ENCODE measurements at regions not wholly inside any gene's neighbourhood (a gene's known extent, or its start where the extent isn't known, plus 50 kb on each side); places are given as distances from the start of the nearest gene placed in this dataset.

- DNase-seq (ENCODE audit: low read depth), result no peak
- no peak overlapping the region for H3K4me3 ChIP-seq (ENCODE audit: low read length)
- no peak for TF ChIP-seq CTCF (IDR thresholded peaks at IDR 0.05; ENCODE audit: insufficient read depth, low read depth, low read length, missing control alignments)
These were observed 154.8 kb downstream of the RNF152 start for GRCh38 chr18:61738042-61738441.

- H3K4me3 ChIP-seq (ENCODE audit: low read length), result no peak overlapping the region
- no peak for TF ChIP-seq CTCF (IDR thresholded peaks at IDR 0.05; ENCODE audit: insufficient read depth, low read depth, low read length, missing control alignments)
- DNase-seq (ENCODE audit: low read depth), result no peak
These were observed 156.7 kb downstream of the RNF152 start for GRCh38 chr18:61736133-61736532.

- TF ChIP-seq CTCF (IDR thresholded peaks at IDR 0.05; ENCODE audit: insufficient read depth, low read depth, low read length, missing control alignments), result no peak
- H3K4me3 ChIP-seq (ENCODE audit: low read length), result no peak overlapping the region
- DNase-seq (ENCODE audit: low read depth), result no peak
These were observed 157.2 kb downstream of the RNF152 start for GRCh38 chr18:61735564-61736102.

- H3K4me3 ChIP-seq (ENCODE audit: low read length), result no peak overlapping the region
- TF ChIP-seq CTCF (IDR thresholded peaks at IDR 0.05; ENCODE audit: insufficient read depth, low read depth, low read length, missing control alignments), result no peak
- no peak for DNase-seq (ENCODE audit: low read depth)
These were observed 158.4 kb downstream of the RNF152 start for GRCh38 chr18:61734396-61734795.

GRCh38 chr18:61732854-61733253 lies 160.0 kb downstream of the RNF152 start:
- TF ChIP-seq CTCF (IDR thresholded peaks at IDR 0.05; ENCODE audit: insufficient read depth, low read depth, low read length, missing control alignments), result no peak
- no peak overlapping the region for H3K4me3 ChIP-seq (ENCODE audit: low read length)
- no peak for DNase-seq (ENCODE audit: low read depth)

GRCh38 chr18:61731693-61732376 lies 161.0 kb downstream of the RNF152 start:
- TF ChIP-seq CTCF (IDR thresholded peaks at IDR 0.05; ENCODE audit: insufficient read depth, low read depth, low read length, missing control alignments), result no peak
- no peak for DNase-seq (ENCODE audit: low read depth)

GRCh38 chr18:61731178-61731577 lies 161.6 kb downstream of the RNF152 start:
- no peak for TF ChIP-seq CTCF (IDR thresholded peaks at IDR 0.05; ENCODE audit: insufficient read depth, low read depth, low read length, missing control alignments)
- no peak for DNase-seq (ENCODE audit: low read depth)
- H3K4me3 ChIP-seq (ENCODE audit: low read length), result no peak overlapping the region

More at GRCh38 chr18:61731693-61732376, 161.0 kb downstream of the RNF152 start:
- no peak overlapping the region for H3K4me3 ChIP-seq (ENCODE audit: low read length)

Data from epithelial cell of esophagus (primary cell).